Panc1 (cell line): ENCODE measurements at regions not wholly inside any gene's neighbourhood (a gene's known extent, or its start where the extent isn't known, plus 50 kb on each side); places are given as distances from the start of the nearest gene placed in this dataset.

Source experiments
- ATAC-seq: fragments of 200-7000 bp; cut with Tn5 transposase; 2 replicates; pipeline ENCODE4 v1.9.1; 2020; ENCODE audit warnings: mild to moderate bottlenecking, moderate library complexity
- BruUV-seq: library from RNA; stranded (reverse); fragments of 400-500 nt; replicated peaks from 2 replicates; lab custom pipeline; 2021; lab: Mats Ljungman, UMichigan
- CTCF ChIA-PET: fragments of 300-600 bp; sonication (Branson Sonifier 250); formaldehyde crosslinking; loops from one replicate; lab custom pipeline; 2022; ENCODE audit warnings: antibody characterized with exemption; lab: Charles Lee
- POLR2A ChIA-PET: fragments of 300-600 bp; sonication (Branson Sonifier 250); formaldehyde crosslinking; loops from one replicate; lab custom pipeline; 2022; ENCODE audit warnings: antibody characterized with exemption; lab: Charles Lee
- DNase-seq: peaks from one replicate; pipeline ENCODE4 v3.0.0-alpha.2; 2010; ENCODE audit warnings: low read depth, low spot score
- H3K27ac ChIP-seq: 2 replicates; pipeline ENCODE4 v1.5.1; 2011; ENCODE audit warnings: mild to moderate bottlenecking, low read length, inconsistent platforms
- H3K27me3 ChIP-seq: fragments of 200-500 bp; sonication (Bioruptor generic); 2 replicates; pipeline ENCODE4 v1.6.0; 2014; ENCODE audit warnings: low read length, inconsistent platforms; ENCODE audit not compliant: control insufficient read depth, insufficient read depth
- H3K36me3 ChIP-seq: fragments of 200-500 bp; sonication (Bioruptor generic); 2 replicates; pipeline ENCODE4 v1.5.1; 2014; ENCODE audit warnings: inconsistent platforms, mild to moderate bottlenecking, low read length, moderate library complexity; ENCODE audit not compliant: control insufficient read depth, insufficient read depth
- H3K4me1 ChIP-seq: 2 replicates; pipeline ENCODE4 v1.5.1; 2011; ENCODE audit warnings: inconsistent platforms, mild to moderate bottlenecking, low read length, moderate library complexity; ENCODE audit not compliant: control insufficient read depth, insufficient read depth
- H3K4me3 ChIP-seq, 2 experiments: 2 replicates each; pipeline ENCODE4 v1.5.1; 2011 to 2012; ENCODE audit warnings: low read depth in 2 of 2, low read length in 2 of 2, mild to moderate bottlenecking in 2 of 2, inconsistent platforms in 1 of 2, moderate library complexity in 1 of 2
- H3K9me3 ChIP-seq: fragments of 200-500 bp; sonication (Bioruptor generic); 2 replicates; pipeline ENCODE4 v1.5.1; 2014; ENCODE audit warnings: low read depth, mild to moderate bottlenecking, inconsistent platforms, low read length, moderate library complexity; ENCODE audit not compliant: control insufficient read depth, insufficient read depth
- POLR2AphosphoS5 ChIP-seq: IDR thresholded peaks from 2 replicates; pipeline ENCODE4 v1.6.1; 2012; ENCODE audit warnings: mild to moderate bottlenecking, low read depth, low read length, moderate library complexity
- REST ChIP-seq, 2 experiments: IDR thresholded peaks; 2 replicates each; pipeline ENCODE4 v1.6.1; 2011 to 2012; ENCODE audit warnings: low read depth in 2 of 2, control low read depth in 1 of 2, low read length in 1 of 2, mild to moderate bottlenecking in 1 of 2, moderate library complexity in 1 of 2; ENCODE audit not compliant: insufficient read depth in 1 of 2
- SIN3A ChIP-seq: IDR thresholded peaks from 2 replicates; pipeline ENCODE4 v1.6.1; 2012; ENCODE audit warnings: low read depth, mild to moderate bottlenecking, low read length, moderate library complexity, borderline replicate concordance; ENCODE audit not compliant: insufficient read depth
- TCF7L2 ChIP-seq: IDR thresholded peaks from 2 replicates; pipeline ENCODE4 v1.6.1; 2011; ENCODE audit warnings: mild to moderate bottlenecking, low read depth, low read length, inconsistent platforms
- in situ Hi-C: cut with HindIII; loops from 2 replicates; pipeline ENCODE4 v1.10.0; 2016; ENCODE audit warnings: low sequenced_read_pairs, low pct_unique_long_range_greater_than_20kb
- intact Hi-C: fragments of 100-400 bp; cut with micrococcal nuclease; formaldehyde crosslinking; loops from one replicate; pipeline ENCODE4 v1.10.0; 2022; ENCODE audit not compliant: unreplicated experiment
- TF ChIP-seq, protein P1 (sequence below): fragments of 450-650 bp; IDR thresholded peaks from 2 replicates; pipeline ENCODE4 v1.5.1; 2017; ENCODE audit warnings: mild to moderate bottlenecking

DNA sequence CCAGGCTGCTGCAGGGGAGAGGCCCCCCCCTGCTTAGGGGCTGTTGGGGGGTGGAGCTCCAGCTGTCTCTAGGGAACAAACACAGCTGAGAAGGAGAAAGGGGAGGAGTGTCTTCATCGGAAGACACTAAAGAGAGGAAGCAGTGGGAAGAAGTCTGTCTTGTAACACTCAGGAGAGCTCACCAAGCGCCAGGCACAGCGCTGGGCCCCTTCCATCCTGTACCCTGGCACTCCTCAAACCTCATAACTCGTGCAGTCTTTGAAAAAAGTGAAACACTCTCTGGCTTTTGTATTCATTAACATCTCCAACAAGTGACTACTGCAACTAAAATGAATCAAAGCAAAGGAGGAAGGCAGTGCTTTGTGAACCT is 67.4 kb upstream of the PRDM11 start:
- in situ Hi-C loops (no loop called here), intact Hi-C loops (no loop called here)
- CTCF ChIA-PET: interaction anchor here (0.6 kb wide), 1 partner anchor 9 kb away, joined by 3 read pairs; no protein-coding TSS in a partner anchor
- H3K9me3 ChIP-seq: no peaks in the 10 kb centered on the region
- H3K4me3 ChIP-seq: no peak overlapping the region
- no peaks in the 10 kb centered on the region for H3K36me3 ChIP-seq
- POLR2A ChIA-PET: no interaction called here
- DNase-seq: no peak
- H3K27me3 ChIP-seq: peaks cover 2% of the 10 kb centered on the region; the same call in 1 of the 2 replicates
- no TSS peak for BruUV-seq
- no peak for ATAC-seq
- TF ChIP-seq TCF7L2: no peak
- TF ChIP-seq, protein P1, sequence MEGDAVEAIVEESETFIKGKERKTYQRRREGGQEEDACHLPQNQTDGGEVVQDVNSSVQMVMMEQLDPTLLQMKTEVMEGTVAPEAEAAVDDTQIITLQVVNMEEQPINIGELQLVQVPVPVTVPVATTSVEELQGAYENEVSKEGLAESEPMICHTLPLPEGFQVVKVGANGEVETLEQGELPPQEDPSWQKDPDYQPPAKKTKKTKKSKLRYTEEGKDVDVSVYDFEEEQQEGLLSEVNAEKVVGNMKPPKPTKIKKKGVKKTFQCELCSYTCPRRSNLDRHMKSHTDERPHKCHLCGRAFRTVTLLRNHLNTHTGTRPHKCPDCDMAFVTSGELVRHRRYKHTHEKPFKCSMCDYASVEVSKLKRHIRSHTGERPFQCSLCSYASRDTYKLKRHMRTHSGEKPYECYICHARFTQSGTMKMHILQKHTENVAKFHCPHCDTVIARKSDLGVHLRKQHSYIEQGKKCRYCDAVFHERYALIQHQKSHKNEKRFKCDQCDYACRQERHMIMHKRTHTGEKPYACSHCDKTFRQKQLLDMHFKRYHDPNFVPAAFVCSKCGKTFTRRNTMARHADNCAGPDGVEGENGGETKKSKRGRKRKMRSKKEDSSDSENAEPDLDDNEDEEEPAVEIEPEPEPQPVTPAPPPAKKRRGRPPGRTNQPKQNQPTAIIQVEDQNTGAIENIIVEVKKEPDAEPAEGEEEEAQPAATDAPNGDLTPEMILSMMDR: no peak
- no peak for TF ChIP-seq POLR2AphosphoS5
- TF ChIP-seq REST (IDR thresholded peaks at IDR 0.05; ENCODE audit: insufficient read depth in 1 of 2, low read depth in 2 of 2, low read length in 1 of 2): no peak
- no peak for TF ChIP-seq SIN3A
- H3K4me1 ChIP-seq: 0 out of 2 replicates have a peak, but pooled peaks cover 3% of the 10 kb centered on the region
- no peak overlapping the region for H3K27ac ChIP-seq

DNA sequence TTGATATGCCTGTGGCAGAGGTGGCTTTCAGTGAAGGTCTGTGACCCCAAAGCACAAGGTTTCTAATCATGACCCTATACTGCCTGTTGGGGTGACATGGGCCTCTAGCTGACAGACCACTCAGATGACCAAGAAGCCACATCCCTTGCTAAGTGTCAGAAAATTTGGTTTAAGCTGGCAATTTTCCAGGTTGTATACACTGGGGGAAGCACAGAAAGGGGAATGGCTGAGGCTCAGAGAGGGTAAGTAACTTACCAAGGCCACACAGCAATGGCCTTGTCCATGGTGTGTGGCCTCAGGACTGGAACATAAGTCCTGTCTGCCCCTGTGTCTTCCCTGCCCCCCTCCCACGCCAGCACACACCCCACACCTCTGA is 66.9 kb upstream of the PRDM11 start:
- in situ Hi-C loops (no loop called here), intact Hi-C loops (no loop called here)
- POLR2A ChIA-PET: no interaction called here
- BruUV-seq: no TSS peak
- peaks cover 2% of the 10 kb centered on the region; the same call in 1 of the 2 replicates for H3K27me3 ChIP-seq
- no peak for ATAC-seq
- DNase-seq: no peak
- no peak for TF ChIP-seq SIN3A
- no peak for TF ChIP-seq REST (IDR thresholded peaks at IDR 0.05; ENCODE audit: insufficient read depth in 1 of 2, low read depth in 2 of 2, low read length in 1 of 2)
- no peak for TF ChIP-seq TCF7L2
- TF ChIP-seq, protein P1: no peak
- no peak for TF ChIP-seq POLR2AphosphoS5
- H3K4me3 ChIP-seq: no peak overlapping the region
- H3K27ac ChIP-seq: no peak overlapping the region
- 0 out of 2 replicates have a peak, but pooled peaks cover 3% of the 10 kb centered on the region for H3K4me1 ChIP-seq
- no peaks in the 10 kb centered on the region for H3K9me3 ChIP-seq
- CTCF ChIA-PET: no interaction called here
- H3K36me3 ChIP-seq: no peaks in the 10 kb centered on the region
